H9 (cell line): ENCODE measurements at regions not wholly inside any gene's neighbourhood (a gene's known extent, or its start where the extent isn't known, plus 50 kb on each side); places are given as distances from the start of the nearest gene placed in this dataset.
"Not testable (repeated sequence)": the region's sequence is repeated elsewhere in the genome, so short reads cannot be mapped to it uniquely, and the experiment has no call there.

Experiments used
- DNase-seq: peaks from one replicate; pipeline ENCODE4 v3.0.0-alpha.2; 2017
- H2AFZ ChIP-seq: one replicate; pipeline ENCODE4 v1.6.1; 2013; ENCODE audit warnings: mild to moderate bottlenecking, low read length, control low read depth, moderate library complexity
- H2AK5ac ChIP-seq: 2 replicates; pipeline ENCODE4 v1.6.1; 2013; ENCODE audit warnings: low read length, control low read depth, mixed read lengths; ENCODE audit not compliant: insufficient read length
- H2BK120ac ChIP-seq: one replicate; pipeline ENCODE4 v1.6.1; 2013; ENCODE audit warnings: low read depth, mild to moderate bottlenecking, low read length, control low read depth, inconsistent platforms; ENCODE audit not compliant: poor library complexity, severe bottlenecking
- H2BK12ac ChIP-seq: 2 replicates; pipeline ENCODE4 v1.6.1; 2013; ENCODE audit warnings: low read length, control low read depth, mixed read lengths, low read depth; ENCODE audit not compliant: insufficient read length
- H2BK15ac ChIP-seq: 2 replicates; pipeline ENCODE4 v1.6.1; 2013; ENCODE audit warnings: low read depth, low read length, control low read depth
- H2BK20ac ChIP-seq: one replicate; pipeline ENCODE4 v1.6.1; 2013; ENCODE audit warnings: low read depth, mild to moderate bottlenecking, low read length, control low read depth, inconsistent platforms; ENCODE audit not compliant: poor library complexity, severe bottlenecking
- H2BK5ac ChIP-seq: 2 replicates; pipeline ENCODE4 v1.6.1; 2013; ENCODE audit warnings: low read length, control low read depth, mixed read lengths; ENCODE audit not compliant: insufficient read length
- H3K14ac ChIP-seq: 2 replicates; pipeline ENCODE4 v1.6.1; 2013; ENCODE audit warnings: low read length, control low read depth; ENCODE audit not compliant: insufficient read depth
- H3K18ac ChIP-seq: 2 replicates; pipeline ENCODE4 v1.6.1; 2013; ENCODE audit warnings: low read depth, mild to moderate bottlenecking, mixed read lengths, low read length, control low read depth; ENCODE audit not compliant: insufficient read length
- H3K23ac ChIP-seq: 2 replicates; pipeline ENCODE4 v1.6.1; 2013; ENCODE audit warnings: low read length, control low read depth, mixed read lengths, low read depth; ENCODE audit not compliant: insufficient read length
- H3K23me2 ChIP-seq: 2 replicates; pipeline ENCODE4 v1.6.1; 2013; ENCODE audit warnings: low read depth, mild to moderate bottlenecking, mixed read lengths, low read length, control low read depth; ENCODE audit not compliant: insufficient read length, poor library complexity, severe bottlenecking
- H3K27ac ChIP-seq: 2 replicates; pipeline ENCODE4 v1.5.1; 2013; ENCODE audit warnings: low read length, control low read depth, mixed read lengths, low read depth; ENCODE audit not compliant: insufficient read length
- H3K27me3 ChIP-seq: 2 replicates; pipeline ENCODE4 v1.6.1; 2013; ENCODE audit warnings: low read length, control low read depth, inconsistent platforms; ENCODE audit not compliant: insufficient read depth
- H3K4ac ChIP-seq: 2 replicates; pipeline ENCODE4 v1.6.1; 2013; ENCODE audit warnings: low read depth, mild to moderate bottlenecking, control low read depth, inconsistent platforms, low read length, moderate library complexity
- H3K4me1 ChIP-seq: 2 replicates; pipeline ENCODE4 v1.6.1; 2013; ENCODE audit warnings: low read length, control low read depth, inconsistent platforms; ENCODE audit not compliant: insufficient read depth
- H3K4me2 ChIP-seq: 2 replicates; pipeline ENCODE4 v1.6.1; 2013; ENCODE audit warnings: low read length, control low read depth, mixed read lengths; ENCODE audit not compliant: insufficient read length, insufficient read depth
- H3K56ac ChIP-seq: 2 replicates; pipeline ENCODE4 v1.6.1; 2013; ENCODE audit warnings: low read depth, mild to moderate bottlenecking, mixed read lengths, low read length, control low read depth; ENCODE audit not compliant: insufficient read length
- H3K79me1 ChIP-seq: 2 replicates; pipeline ENCODE4 v1.6.1; 2013; ENCODE audit warnings: low read depth, mild to moderate bottlenecking, moderate library complexity, low read length, control low read depth, inconsistent platforms; ENCODE audit not compliant: insufficient read depth, poor library complexity, severe bottlenecking
- H3K79me2 ChIP-seq: 2 replicates; pipeline ENCODE4 v1.6.1; 2013; ENCODE audit warnings: low read length, control low read depth, inconsistent platforms; ENCODE audit not compliant: insufficient read depth
- H3K9ac ChIP-seq: 2 replicates; pipeline ENCODE4 v1.6.1; 2013; ENCODE audit warnings: low read length, control low read depth, mixed read lengths; ENCODE audit not compliant: insufficient read length; ENCODE audit errors: extremely low read depth
- H3K9me3 ChIP-seq: one replicate; pipeline ENCODE4 v1.6.1; 2013; ENCODE audit warnings: low read depth, low read length, inconsistent platforms; ENCODE audit not compliant: control insufficient read depth
- H3T11ph ChIP-seq: one replicate; pipeline ENCODE4 v1.6.1; 2013; ENCODE audit warnings: mild to moderate bottlenecking, low read length, control low read depth, inconsistent platforms
- H4K20me1 ChIP-seq: one replicate; pipeline ENCODE4 v1.6.1; 2013; ENCODE audit not compliant: control insufficient read depth, insufficient read length, insufficient read depth
- H4K5ac ChIP-seq: 2 replicates; pipeline ENCODE4 v1.6.1; 2013; ENCODE audit warnings: low read depth, mild to moderate bottlenecking, mixed read lengths, low read length, control low read depth; ENCODE audit not compliant: insufficient read length
- H4K8ac ChIP-seq: replicated peaks from 2 replicates; pipeline ENCODE4 v1.6.1; 2013; ENCODE audit warnings: low read length, control low read depth, mixed read lengths, low read depth; ENCODE audit not compliant: insufficient read length
- H4K91ac ChIP-seq: 2 replicates; pipeline ENCODE4 v1.6.1; 2013; ENCODE audit warnings: low read depth, mild to moderate bottlenecking, moderate library complexity, mixed read lengths, low read length, control low read depth; ENCODE audit not compliant: insufficient read length
- H3K27ac Mint-ChIP-seq, 3 experiments: 2 replicates in 2 of 3; 3 replicates in 1 of 3; pipeline ENCODE4 v1.8.0; 2020 to 2021; ENCODE audit warnings: mixed read lengths in 3 of 3, mild to moderate bottlenecking in 1 of 3, moderate library complexity in 1 of 3
- H3K27me3 Mint-ChIP-seq: 2 replicates; pipeline ENCODE4 v1.8.0; 2021; ENCODE audit warnings: low read depth, mild to moderate bottlenecking, moderate library complexity, mixed read lengths
- H3K36me3 Mint-ChIP-seq, 3 experiments: 2 replicates in 2 of 3; 3 replicates in 1 of 3; pipeline ENCODE4 v1.8.0; 2020 to 2021; ENCODE audit warnings: low read depth in 3 of 3, mixed read lengths in 3 of 3; ENCODE audit not compliant: insufficient read depth in 1 of 3
- H3K4me1 Mint-ChIP-seq, 2 experiments: 2 replicates each; pipeline ENCODE4 v1.8.0; 2020; ENCODE audit warnings: mixed read lengths in 2 of 2
- H3K4me3 Mint-ChIP-seq, 2 experiments: 2 replicates in 1 of 2; 3 replicates in 1 of 2; pipeline ENCODE4 v1.8.0; 2020 to 2021; ENCODE audit warnings: mild to moderate bottlenecking in 2 of 2, mixed read lengths in 2 of 2, moderate library complexity in 1 of 2
- H3K9me3 Mint-ChIP-seq, 2 experiments: 2 replicates in 1 of 2; 3 replicates in 1 of 2; pipeline ENCODE4 v1.8.0; 2020; ENCODE audit warnings: mild to moderate bottlenecking in 2 of 2, mixed read lengths in 2 of 2, moderate library complexity in 1 of 2
- WGBS: extraction: QIAGEN DNeasy Blood & Tissue Kit; methylation state at CpG from one replicate; pipeline ENCODE4 v1.1.7; 2013; ENCODE audit warnings: missing lambda C conversion rate, low lambda C conversion rate, mixed read lengths; ENCODE audit not compliant: insufficient read length; ENCODE audit errors: extremely low coverage; 5-methylcytosine and 5-hydroxymethylcytosine counted together

- H3K4me1 ChIP-seq, result not testable (repeated sequence)
- no CpG with 5 or more reads among the region's 19 CpGs for WGBS
Observed at GRCh38 chr17:22378748-22379147, 686.4 kb downstream of the KCNJ18 start.

DNA sequence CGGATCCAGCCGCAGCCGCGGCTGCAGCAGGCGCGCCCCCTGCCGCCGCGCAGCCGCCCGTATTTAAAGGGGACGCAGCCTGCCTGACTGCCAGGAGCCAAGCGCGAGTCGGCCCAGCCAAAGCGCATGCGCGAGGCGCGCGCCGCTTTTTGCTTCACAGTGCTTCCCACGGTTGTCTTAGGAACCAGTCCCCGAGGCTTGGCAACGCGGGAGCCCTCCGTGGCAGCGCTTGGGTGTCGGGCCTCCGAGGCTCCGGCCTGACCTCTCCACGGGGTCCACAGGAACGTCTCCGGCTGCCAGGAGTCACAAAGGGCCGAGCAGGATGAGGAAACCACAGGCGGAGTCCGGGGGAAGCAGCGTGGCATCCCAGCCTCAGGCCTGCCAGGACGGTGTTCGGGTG is 689.3 kb downstream of the KCNJ18 start:
- not testable (repeated sequence) for H4K8ac ChIP-seq, H3K9me3 Mint-ChIP-seq, H3K56ac ChIP-seq, H3K27me3 Mint-ChIP-seq, H2BK20ac ChIP-seq, H3K27ac Mint-ChIP-seq, H3K4ac ChIP-seq, H3K18ac ChIP-seq, H4K20me1 ChIP-seq, H3K9me3 ChIP-seq, H3K14ac ChIP-seq, H3K27ac ChIP-seq, H3K4me2 ChIP-seq, H3K79me1 ChIP-seq, H3T11ph ChIP-seq, H3K23me2 ChIP-seq, H4K5ac ChIP-seq, H3K4me1 ChIP-seq, H2BK12ac ChIP-seq, H2BK120ac ChIP-seq, H3K79me2 ChIP-seq, H3K27me3 ChIP-seq, H3K4me3 Mint-ChIP-seq, H2BK5ac ChIP-seq, H2AFZ ChIP-seq, H3K23ac ChIP-seq, H2BK15ac ChIP-seq, H4K91ac ChIP-seq, H2AK5ac ChIP-seq, H3K4me1 Mint-ChIP-seq, H3K36me3 Mint-ChIP-seq, H3K9ac ChIP-seq, DNase-seq
- WGBS, result no CpG with 5 or more reads among the region's 40 CpGs

More at GRCh38 chr17:22378748-22379147, 686.4 kb downstream of the KCNJ18 start:
- H2BK15ac ChIP-seq, H4K8ac ChIP-seq, H3K79me2 ChIP-seq, H3K27ac ChIP-seq, H2BK12ac ChIP-seq, H4K5ac ChIP-seq, H3K56ac ChIP-seq, H2BK5ac ChIP-seq, H3T11ph ChIP-seq, H3K4me2 ChIP-seq, H3K23me2 ChIP-seq, H3K4ac ChIP-seq, H4K91ac ChIP-seq, H3K27ac Mint-ChIP-seq, H3K4me3 Mint-ChIP-seq, H2AK5ac ChIP-seq, H2AFZ ChIP-seq, H3K9ac ChIP-seq, H2BK120ac ChIP-seq, DNase-seq, H3K14ac ChIP-seq, H3K18ac ChIP-seq, H3K27me3 ChIP-seq, H3K4me1 Mint-ChIP-seq, H3K23ac ChIP-seq, H3K79me1 ChIP-seq, H2BK20ac ChIP-seq, H4K20me1 ChIP-seq, H3K27me3 Mint-ChIP-seq: not testable (repeated sequence)
- peaks cover 15% of the 10 kb centered on the region for H3K9me3 ChIP-seq
- Mint-ChIP-seq H3K9me3 (peaks cover 16% of the 10 kb centered on the region in 2 experiments), H3K36me3 (peaks cover 6 to 14% (median 10%) of the 10 kb centered on the region in 3 experiments; a peak in 6 of 7 replicates)
